ENCODE measurements at regions not wholly inside any gene's neighbourhood (a gene's known extent, or its start where the extent isn't known, plus 50 kb on each side); places are given as distances from the start of the nearest gene placed in this dataset.

DNA sequence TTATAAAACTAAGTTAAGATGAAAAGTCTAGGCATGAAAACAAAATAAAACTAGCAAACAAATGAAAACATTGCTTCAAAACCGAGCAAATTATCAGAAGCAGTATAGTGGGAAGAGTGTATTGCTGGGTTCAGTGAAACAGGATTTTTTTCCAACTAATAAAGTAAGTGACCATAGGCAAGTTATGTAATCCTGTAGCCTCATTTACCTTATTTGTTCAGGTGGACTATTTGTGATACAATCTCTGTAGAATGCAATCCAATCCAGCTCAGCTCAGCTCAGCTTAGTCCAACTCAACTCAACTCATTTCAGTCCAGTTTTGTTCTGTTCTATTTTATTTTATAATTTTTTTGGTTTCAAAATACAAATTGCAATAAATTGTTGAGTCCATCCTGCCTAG, 276.7 kb upstream of the LRIG3 start:
- TF ChIP-seq, protein P1, sequence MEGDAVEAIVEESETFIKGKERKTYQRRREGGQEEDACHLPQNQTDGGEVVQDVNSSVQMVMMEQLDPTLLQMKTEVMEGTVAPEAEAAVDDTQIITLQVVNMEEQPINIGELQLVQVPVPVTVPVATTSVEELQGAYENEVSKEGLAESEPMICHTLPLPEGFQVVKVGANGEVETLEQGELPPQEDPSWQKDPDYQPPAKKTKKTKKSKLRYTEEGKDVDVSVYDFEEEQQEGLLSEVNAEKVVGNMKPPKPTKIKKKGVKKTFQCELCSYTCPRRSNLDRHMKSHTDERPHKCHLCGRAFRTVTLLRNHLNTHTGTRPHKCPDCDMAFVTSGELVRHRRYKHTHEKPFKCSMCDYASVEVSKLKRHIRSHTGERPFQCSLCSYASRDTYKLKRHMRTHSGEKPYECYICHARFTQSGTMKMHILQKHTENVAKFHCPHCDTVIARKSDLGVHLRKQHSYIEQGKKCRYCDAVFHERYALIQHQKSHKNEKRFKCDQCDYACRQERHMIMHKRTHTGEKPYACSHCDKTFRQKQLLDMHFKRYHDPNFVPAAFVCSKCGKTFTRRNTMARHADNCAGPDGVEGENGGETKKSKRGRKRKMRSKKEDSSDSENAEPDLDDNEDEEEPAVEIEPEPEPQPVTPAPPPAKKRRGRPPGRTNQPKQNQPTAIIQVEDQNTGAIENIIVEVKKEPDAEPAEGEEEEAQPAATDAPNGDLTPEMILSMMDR (IDR thresholded peaks at IDR 0.05) = no peak
- no peak for TF ChIP-seq POLR2A (IDR thresholded peaks at IDR 0.05)

Data from esophagus squamous epithelium (tissue), 4 donors.